ENCODE measurements at regions not wholly inside any gene's neighbourhood (a gene's known extent, or its start where the extent isn't known, plus 50 kb on each side); places are given as distances from the start of the nearest gene placed in this dataset.

DNA sequence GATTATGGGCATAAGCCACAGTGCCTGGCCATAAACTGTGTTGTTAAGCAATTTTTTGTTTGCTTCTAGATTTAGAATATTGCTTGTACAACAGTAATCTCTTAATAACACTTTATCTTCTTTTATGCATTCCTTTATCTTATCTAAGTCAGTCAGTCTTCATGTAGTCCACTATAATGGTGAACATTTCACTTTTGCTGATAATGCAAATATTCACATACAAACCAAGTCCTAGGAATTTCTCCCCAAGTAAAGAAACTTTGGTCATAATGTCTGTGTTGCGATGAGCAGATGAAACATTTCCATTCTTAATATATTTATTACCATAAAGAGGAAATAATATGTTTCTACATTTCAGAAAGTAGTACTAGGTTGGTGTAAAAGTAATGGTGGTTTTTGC lies 765.8 kb upstream of the ARRDC4 start:
- no peak overlapping the region for H3K4me3 ChIP-seq (ENCODE audit: low read depth, low read length)
- Mint-ChIP-seq H3K4me3 (ENCODE audit: unreplicated experiment) (no peak overlapping the region), H3K4me1 (ENCODE audit: low read depth, unreplicated experiment) (no peaks in the 10 kb centered on the region), H3K9me3 (ENCODE audit: unreplicated experiment) (no peaks in the 10 kb centered on the region), H3K27me3 (ENCODE audit: insufficient read depth, unreplicated experiment) (peaks cover 13% of the 10 kb centered on the region), H3K27ac (ENCODE audit: unreplicated experiment) (no peak overlapping the region), H3K36me3 (ENCODE audit: insufficient read depth, unreplicated experiment) (no peaks in the 10 kb centered on the region)
- no peaks in the 10 kb centered on the region for H3K36me3 ChIP-seq (ENCODE audit: control insufficient read depth, insufficient read depth, low read length)
- H3K27me3 ChIP-seq (replicated peaks; ENCODE audit: control insufficient read depth, insufficient read depth, low read length): no peaks in the 10 kb centered on the region
- no peak for DNase-seq
- intact Hi-C loops (cut with micrococcal nuclease; ENCODE audit: unreplicated experiment): no loop called here
- no TSS peak for BruUV-seq (replicated peaks)
- ChIA-PET CTCF (no interaction called here), POLR2A (no interaction called here)
- no peaks in the 10 kb centered on the region for H3K4me1 ChIP-seq
- no peaks in the 10 kb centered on the region for H3K9me3 ChIP-seq
- TF ChIP-seq, protein P1, sequence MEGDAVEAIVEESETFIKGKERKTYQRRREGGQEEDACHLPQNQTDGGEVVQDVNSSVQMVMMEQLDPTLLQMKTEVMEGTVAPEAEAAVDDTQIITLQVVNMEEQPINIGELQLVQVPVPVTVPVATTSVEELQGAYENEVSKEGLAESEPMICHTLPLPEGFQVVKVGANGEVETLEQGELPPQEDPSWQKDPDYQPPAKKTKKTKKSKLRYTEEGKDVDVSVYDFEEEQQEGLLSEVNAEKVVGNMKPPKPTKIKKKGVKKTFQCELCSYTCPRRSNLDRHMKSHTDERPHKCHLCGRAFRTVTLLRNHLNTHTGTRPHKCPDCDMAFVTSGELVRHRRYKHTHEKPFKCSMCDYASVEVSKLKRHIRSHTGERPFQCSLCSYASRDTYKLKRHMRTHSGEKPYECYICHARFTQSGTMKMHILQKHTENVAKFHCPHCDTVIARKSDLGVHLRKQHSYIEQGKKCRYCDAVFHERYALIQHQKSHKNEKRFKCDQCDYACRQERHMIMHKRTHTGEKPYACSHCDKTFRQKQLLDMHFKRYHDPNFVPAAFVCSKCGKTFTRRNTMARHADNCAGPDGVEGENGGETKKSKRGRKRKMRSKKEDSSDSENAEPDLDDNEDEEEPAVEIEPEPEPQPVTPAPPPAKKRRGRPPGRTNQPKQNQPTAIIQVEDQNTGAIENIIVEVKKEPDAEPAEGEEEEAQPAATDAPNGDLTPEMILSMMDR (IDR thresholded peaks at IDR 0.05; ENCODE audit: insufficient read depth in 1 of 2, low read depth in 1 of 2, low read length in 1 of 2, severe bottlenecking in 1 of 2, unreplicated experiment in 1 of 2): no peak

DNA sequence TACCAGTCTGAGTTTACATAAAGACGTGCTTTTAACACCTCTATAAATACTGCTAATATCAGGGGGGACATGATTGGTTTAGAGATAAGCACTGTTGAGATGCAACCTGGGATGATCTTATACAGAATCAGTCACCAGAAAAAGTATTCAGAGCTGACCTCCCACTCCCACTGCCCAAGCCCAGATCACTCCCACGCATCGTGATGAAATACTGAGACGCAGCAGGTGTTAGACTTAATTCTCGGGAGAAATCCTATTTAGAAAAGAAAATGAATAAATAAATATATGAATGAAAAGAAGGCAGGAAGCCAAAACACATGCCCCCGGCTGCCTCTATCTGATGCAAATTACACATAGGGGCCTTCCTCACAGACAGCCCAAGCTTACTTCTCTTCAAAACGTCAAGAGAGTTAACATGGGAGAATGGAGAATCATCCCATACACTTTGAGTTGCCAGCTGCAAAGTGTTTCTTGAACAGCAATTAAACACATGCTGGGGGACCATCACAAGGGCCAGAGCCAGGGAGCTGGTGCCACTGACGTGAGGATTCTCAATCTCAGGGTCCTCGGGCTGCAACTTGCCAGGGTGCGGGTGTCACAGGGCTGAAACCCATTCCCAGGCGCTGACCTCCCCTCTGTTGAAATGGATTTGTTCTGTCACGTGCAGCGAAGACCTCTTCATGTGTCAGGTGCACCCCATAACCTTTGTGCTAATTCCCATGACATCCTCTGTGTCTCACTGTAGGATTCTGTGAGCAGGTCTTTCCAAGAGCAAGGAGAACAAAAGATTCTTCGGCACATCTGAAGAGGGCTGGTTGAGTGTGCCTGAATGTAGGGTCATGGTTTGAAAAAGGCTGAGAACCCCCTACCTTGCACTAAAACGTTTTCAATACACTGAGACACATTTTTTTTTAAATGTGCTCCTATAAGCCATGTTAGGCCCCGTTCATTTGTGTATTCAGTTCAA lies 764.2 kb upstream of the ARRDC4 start:
- no peaks in the 10 kb centered on the region for H3K9me3 Mint-ChIP-seq (ENCODE audit: unreplicated experiment)
- no peak overlapping the region for H3K4me3 Mint-ChIP-seq (ENCODE audit: unreplicated experiment)
- H3K4me1 ChIP-seq: no peaks in the 10 kb centered on the region
- peaks cover 13% of the 10 kb centered on the region for H3K27me3 Mint-ChIP-seq (ENCODE audit: insufficient read depth, unreplicated experiment)
- H3K27me3 ChIP-seq (replicated peaks; ENCODE audit: control insufficient read depth, insufficient read depth, low read length): no peaks in the 10 kb centered on the region
- no peaks in the 10 kb centered on the region for H3K9me3 ChIP-seq
- H3K4me3 ChIP-seq (ENCODE audit: low read depth, low read length): no peak overlapping the region
- H3K4me1 Mint-ChIP-seq (ENCODE audit: low read depth, unreplicated experiment): no peaks in the 10 kb centered on the region
- no peaks in the 10 kb centered on the region for H3K36me3 ChIP-seq (ENCODE audit: control insufficient read depth, insufficient read depth, low read length)
- intact Hi-C loops (cut with micrococcal nuclease; ENCODE audit: unreplicated experiment): no loop called here
- H3K27ac Mint-ChIP-seq (ENCODE audit: unreplicated experiment): no peak overlapping the region
- ChIA-PET CTCF (no interaction called here), POLR2A (no interaction called here)
- no TSS peak for BruUV-seq (replicated peaks)
- H3K36me3 Mint-ChIP-seq (ENCODE audit: insufficient read depth, unreplicated experiment): no peaks in the 10 kb centered on the region
- DNase-seq: no peak
- TF ChIP-seq, protein P1 (IDR thresholded peaks at IDR 0.05; ENCODE audit: insufficient read depth in 1 of 2, low read depth in 1 of 2, low read length in 1 of 2, severe bottlenecking in 1 of 2, unreplicated experiment in 1 of 2): no peak

DNA sequence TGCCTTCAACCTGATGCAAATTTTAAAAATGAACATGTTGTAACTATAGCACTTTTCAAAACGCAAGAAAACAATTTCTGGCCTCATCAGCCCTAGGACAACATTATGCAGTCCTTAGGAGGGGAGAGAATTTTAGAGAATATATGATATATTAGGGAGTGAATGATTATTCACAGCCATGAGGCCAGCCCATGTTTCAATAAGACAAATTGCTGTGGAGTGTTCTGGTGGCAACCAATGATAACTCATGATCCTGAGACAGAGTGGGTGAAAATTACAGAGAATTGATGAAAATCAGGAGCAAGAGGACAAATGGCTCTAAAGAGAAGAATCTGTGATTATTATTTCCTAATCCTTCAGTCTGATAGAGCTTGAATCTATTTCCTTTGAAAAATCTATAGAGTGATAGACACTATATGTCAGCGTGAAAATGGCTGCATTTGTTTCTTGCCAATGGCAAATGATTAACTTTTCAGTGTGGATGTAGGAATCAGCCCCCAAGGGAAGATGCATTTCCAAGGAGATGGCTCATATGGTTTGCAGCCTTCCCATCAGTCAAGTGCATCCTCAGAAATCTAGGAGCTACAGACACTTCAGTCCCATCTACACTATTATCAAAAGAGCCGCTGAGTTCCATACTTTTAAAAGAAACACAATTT lies 761.0 kb upstream of the ARRDC4 start:
- no peaks in the 10 kb centered on the region for H3K4me1 ChIP-seq
- ChIA-PET POLR2A (no interaction called here), CTCF (no interaction called here)
- intact Hi-C loops (cut with micrococcal nuclease; ENCODE audit: unreplicated experiment): no loop called here
- Mint-ChIP-seq H3K9me3 (ENCODE audit: unreplicated experiment) (no peaks in the 10 kb centered on the region), H3K27ac (ENCODE audit: unreplicated experiment) (no peak overlapping the region), H3K4me3 (ENCODE audit: unreplicated experiment) (no peak overlapping the region), H3K4me1 (ENCODE audit: low read depth, unreplicated experiment) (no peaks in the 10 kb centered on the region), H3K36me3 (ENCODE audit: insufficient read depth, unreplicated experiment) (no peaks in the 10 kb centered on the region), H3K27me3 (ENCODE audit: insufficient read depth, unreplicated experiment) (peaks cover 3% of the 10 kb centered on the region)
- H3K4me3 ChIP-seq (ENCODE audit: low read depth, low read length): no peak overlapping the region
- TF ChIP-seq, protein P1 (IDR thresholded peaks at IDR 0.05; ENCODE audit: insufficient read depth in 1 of 2, low read depth in 1 of 2, low read length in 1 of 2, severe bottlenecking in 1 of 2, unreplicated experiment in 1 of 2): no peak
- BruUV-seq (replicated peaks): no TSS peak
- no peaks in the 10 kb centered on the region for H3K27me3 ChIP-seq (replicated peaks; ENCODE audit: control insufficient read depth, insufficient read depth, low read length)
- DNase-seq: no peak
- H3K36me3 ChIP-seq (ENCODE audit: control insufficient read depth, insufficient read depth, low read length): no peaks in the 10 kb centered on the region
- no peaks in the 10 kb centered on the region for H3K9me3 ChIP-seq
